Skeletal muscle cell (primary cell): ENCODE measurements at regions not wholly inside any gene's neighbourhood (a gene's known extent, or its start where the extent isn't known, plus 50 kb on each side); places are given as distances from the start of the nearest gene placed in this dataset.

ENCODE experiments used
- DNase-seq: peaks from one replicate; pipeline ENCODE4 v3.0.0-alpha.2; 2010; ENCODE audit warnings: low read depth
- H3K4me3 ChIP-seq: 2 replicates; pipeline ENCODE4 v1.5.1; 2011; ENCODE audit warnings: low read depth, mild to moderate bottlenecking, control low read depth, low read length, moderate library complexity

GRCh38 chr10:80988755-80989154, 451.1 kb downstream of the SH2D4B start:
- DNase-seq: no peak
- H3K4me3 ChIP-seq: no peak overlapping the region

GRCh38 chr10:80996615-80997193, 459.0 kb downstream of the SH2D4B start:
- no peak overlapping the region for H3K4me3 ChIP-seq
- DNase-seq: no peak

- DNase-seq: no peak
- H3K4me3 ChIP-seq: no peak overlapping the region
Observed at GRCh38 chr10:81000781-81001180, 463.1 kb downstream of the SH2D4B start.

GRCh38 chr10:81002382-81002781, 464.7 kb downstream of the SH2D4B start:
- DNase-seq: no peak
- no peak overlapping the region for H3K4me3 ChIP-seq

- DNase-seq: no peak
- H3K4me3 ChIP-seq: no peak overlapping the region
Observed at GRCh38 chr10:81007872-81008271, 470.2 kb downstream of the SH2D4B start.

GRCh38 chr10:81008726-81009125, 471.0 kb downstream of the SH2D4B start:
- no peak for DNase-seq
- no peak overlapping the region for H3K4me3 ChIP-seq

GRCh38 chr10:81009296-81009695, 471.6 kb downstream of the SH2D4B start:
- no peak overlapping the region for H3K4me3 ChIP-seq
- no peak for DNase-seq

GRCh38 chr10:81013771-81014170, 476.1 kb downstream of the SH2D4B start:
- no peak overlapping the region for H3K4me3 ChIP-seq
- no peak for DNase-seq

GRCh38 chr10:81019029-81019890, 481.6 kb downstream of the SH2D4B start:
- no peak overlapping the region for H3K4me3 ChIP-seq
- DNase-seq: peak; percentile 12

GRCh38 chr10:81021428-81022129, 483.9 kb downstream of the SH2D4B start:
- no peak for DNase-seq

GRCh38 chr10:81026591-81026990, 488.9 kb downstream of the SH2D4B start:
- DNase-seq: peak; percentile 1
- H3K4me3 ChIP-seq: no peak overlapping the region

More at GRCh38 chr10:81021428-81022129, 483.9 kb downstream of the SH2D4B start:
- H3K4me3 ChIP-seq: no peak overlapping the region

GRCh38 chr10:81027223-81027622, 489.5 kb downstream of the SH2D4B start:
- H3K4me3 ChIP-seq: no peak overlapping the region
- peak; percentile 4 for DNase-seq

- no peak for DNase-seq
- H3K4me3 ChIP-seq: no peak overlapping the region
Observed at GRCh38 chr10:81027706-81028105, 490.0 kb downstream of the SH2D4B start.

GRCh38 chr10:81031774-81032173, 494.1 kb downstream of the SH2D4B start:
- H3K4me3 ChIP-seq: no peak overlapping the region
- no peak for DNase-seq

- no peak for DNase-seq
- H3K4me3 ChIP-seq: no peak overlapping the region
Observed at GRCh38 chr10:81034383-81034782, 496.7 kb downstream of the SH2D4B start.

- DNase-seq: no peak
- no peak overlapping the region for H3K4me3 ChIP-seq
Observed at GRCh38 chr10:81036257-81036656, 498.6 kb downstream of the SH2D4B start.

GRCh38 chr10:81040031-81040430, 502.3 kb downstream of the SH2D4B start:
- DNase-seq: no peak
- no peak overlapping the region for H3K4me3 ChIP-seq

GRCh38 chr10:81040940-81041339, 503.2 kb downstream of the SH2D4B start:
- DNase-seq: no peak
- no peak overlapping the region for H3K4me3 ChIP-seq

- DNase-seq: no peak
- H3K4me3 ChIP-seq: no peak overlapping the region
Observed at GRCh38 chr10:81042647-81043046, 504.9 kb downstream of the SH2D4B start.

GRCh38 chr10:81065474-81065873, 527.8 kb downstream of the SH2D4B start:
- H3K4me3 ChIP-seq: no peak overlapping the region
- DNase-seq: no peak
